HepG2 (cell line): ENCODE measurements at regions not wholly inside any gene's neighbourhood (a gene's known extent, or its start where the extent isn't known, plus 50 kb on each side); places are given as distances from the start of the nearest gene placed in this dataset.

Source experiments
- ATAC-seq: fragments of 200-7000 bp; cut with Tn5 transposase; 3 replicates; pipeline ENCODE4 v1.9.1; 2020; ENCODE audit warnings: mild to moderate bottlenecking, moderate library complexity
- BruUV-seq: library from RNA; stranded (reverse); fragments of 400-500 nt; replicated peaks from 2 replicates; lab custom pipeline; 2021; lab: Mats Ljungman, UMichigan
- CTCF ChIA-PET: fragments of 300-600 bp; formaldehyde crosslinking; extraction: SDS; loops from one replicate; lab custom pipeline; 2021; ENCODE audit warnings: low total read pairs, inconsistent platforms, low intra/inter-chr PET ratio; lab: Yijun Ruan, JAX
- POLR2A ChIA-PET: fragments of 350-600 bp; sonication (Branson Sonifier 250); formaldehyde crosslinking; loops from one replicate; lab custom pipeline; 2020; ENCODE audit warnings: antibody characterized with exemption, inconsistent platforms; lab: Yijun Ruan, JAX
- DNase-seq: peaks from one replicate; pipeline ENCODE4 v3.0.0-alpha.2; 2015; ENCODE audit warnings: low spot score
- FAIRE-seq: peaks from 3 replicates; lab custom pipeline; 2011; peaks lifted over from hg19 to GRCh38; lab: Jason Lieb, UNC
- H2AFZ ChIP-seq: one replicate; pipeline ENCODE4 v1.6.1; 2011; ENCODE audit warnings: low read length, inconsistent platforms
- H3K27ac ChIP-seq: fragments of 300-600 bp; 3 replicates; pipeline ENCODE4 v1.8.0; 2011; ENCODE audit warnings: mixed run types, mild to moderate bottlenecking, mixed read lengths, low read length, inconsistent platforms; ENCODE audit not compliant: insufficient read depth; ENCODE audit errors: extremely low read length
- H3K27me3 ChIP-seq, 2 experiments: fragments of 200-600 bp in 1 of 2; 2 replicates in 1 of 2; 3 replicates in 1 of 2; pipeline versions ENCODE4 v1.6.0 to v1.8.0; 2011; ENCODE audit warnings: low read length in 2 of 2, mild to moderate bottlenecking in 2 of 2, moderate library complexity in 2 of 2, inconsistent platforms in 1 of 2; ENCODE audit not compliant: insufficient read depth in 2 of 2, control insufficient read depth in 1 of 2
- H3K36me3 ChIP-seq, 2 experiments: fragments of 200-600 bp in 1 of 2; replicated peaks in 1 of 2; 2 replicates in 1 of 2; 3 replicates in 1 of 2; pipeline versions ENCODE4 v1.5.1 to v1.8.0; 2011; ENCODE audit warnings: low read length in 2 of 2, inconsistent platforms in 1 of 2; ENCODE audit not compliant: insufficient read depth in 2 of 2, control insufficient read depth in 1 of 2
- H3K4me1 ChIP-seq: 2 replicates; pipeline ENCODE4 v1.5.1; 2012; ENCODE audit warnings: low read length, inconsistent platforms; ENCODE audit not compliant: insufficient read depth
- H3K4me2 ChIP-seq: 2 replicates; pipeline ENCODE4 v1.6.0; 2011; ENCODE audit warnings: low read depth, low read length, inconsistent platforms
- H3K4me3 ChIP-seq, 3 experiments: fragments of 200-600 bp in 1 of 3; sonication (generic), shearing (Covaris generic) in 1 of 3; replicated peaks in 1 of 3; 2 replicates each; pipeline ENCODE4 v1.5.1; 2011 to 2016; ENCODE audit warnings: low read length in 3 of 3, inconsistent platforms in 2 of 3, low read depth in 2 of 3, mild to moderate bottlenecking in 2 of 3, control low read depth in 1 of 3, mixed read lengths in 1 of 3; ENCODE audit not compliant: insufficient read depth in 1 of 3
- H3K79me2 ChIP-seq: one replicate; pipeline ENCODE4 v1.6.1; 2011; ENCODE audit warnings: low read length, inconsistent platforms; ENCODE audit not compliant: insufficient read depth
- H3K9ac ChIP-seq: 2 replicates; pipeline ENCODE4 v1.6.0; 2011; ENCODE audit warnings: mild to moderate bottlenecking, low read depth, low read length, inconsistent platforms; ENCODE audit not compliant: insufficient read depth
- H3K9me3 ChIP-seq: 2 replicates; pipeline ENCODE4 v1.5.1; 2012; ENCODE audit warnings: mild to moderate bottlenecking, low read length
- H4K20me1 ChIP-seq: 2 replicates; pipeline ENCODE4 v1.6.0; 2011; ENCODE audit warnings: inconsistent platforms, mild to moderate bottlenecking, low read length, moderate library complexity; ENCODE audit not compliant: insufficient read depth
- ATF7 ChIP-seq, 2 experiments: fragments of 450-650 bp in 1 of 2; sonication (generic) in 1 of 2; formaldehyde crosslinking in 1 of 2; IDR thresholded peaks; 2 replicates each; pipeline versions ENCODE4 v1.4.0 to v1.6.1; 2016 to 2020; ENCODE audit warnings: antibody characterized with exemption in 1 of 2, mild to moderate bottlenecking in 1 of 2, missing genetic modification reagents in 1 of 2
- ELF4 ChIP-seq: sonication (generic); formaldehyde crosslinking; IDR thresholded peaks from 2 replicates; pipeline ENCODE4 v1.5.0; 2020; ENCODE audit warnings: missing genetic modification reagents, mild to moderate bottlenecking, moderate library complexity, borderline replicate concordance
- SAFB2 ChIP-seq: sonication (generic); formaldehyde crosslinking; IDR thresholded peaks from 2 replicates; pipeline ENCODE4 v1.5.1; 2020; ENCODE audit warnings: missing genetic modification reagents, low read depth, mild to moderate bottlenecking, borderline replicate concordance
- SRSF9 ChIP-seq: fragments of 200-400 bp; formaldehyde crosslinking; IDR thresholded peaks from 2 replicates; pipeline ENCODE4 v1.6.1; 2018; ENCODE audit warnings: borderline replicate concordance, mild to moderate bottlenecking, low read depth, low read length; ENCODE audit not compliant: insufficient read depth, poor library complexity, severe bottlenecking
- TOE1 ChIP-seq: sonication (generic); formaldehyde crosslinking; IDR thresholded peaks from 2 replicates; pipeline ENCODE4 v1.4.0; 2020; ENCODE audit warnings: mild to moderate bottlenecking, missing genetic modification reagents
- ZFP36L1 ChIP-seq: sonication (generic); formaldehyde crosslinking; IDR thresholded peaks from 2 replicates; pipeline ENCODE4 v1.8.0; 2022; ENCODE audit warnings: mild to moderate bottlenecking, missing genetic modification reagents, moderate library complexity
- ZNF326 ChIP-seq: sonication (generic); formaldehyde crosslinking; IDR thresholded peaks from 2 replicates; pipeline ENCODE4 v1.4.0; 2020; ENCODE audit warnings: missing genetic modification reagents, borderline replicate concordance
- ZNF451 ChIP-seq: sonication (generic); formaldehyde crosslinking; IDR thresholded peaks from 2 replicates; pipeline ENCODE4 v1.5.0; 2020; ENCODE audit warnings: mild to moderate bottlenecking, missing genetic modification reagents
- ZNF678 ChIP-seq: sonication (generic); formaldehyde crosslinking; IDR thresholded peaks from 2 replicates; pipeline ENCODE4 v1.4.0; 2020; ENCODE audit warnings: mild to moderate bottlenecking, missing genetic modification reagents
- ZNF749 ChIP-seq: sonication (generic); formaldehyde crosslinking; IDR thresholded peaks from 2 replicates; pipeline ENCODE4 v1.8.0; 2022; ENCODE audit warnings: mild to moderate bottlenecking, missing genetic modification reagents, moderate library complexity, borderline replicate concordance
- WGBS: methylation state at CpG from one replicate; pipeline ENCODE4 v1.1.6; 2017; ENCODE audit warnings: low lambda C conversion rate; 5-methylcytosine and 5-hydroxymethylcytosine counted together
- in situ Hi-C: cut with HindIII; loops from 2 replicates; pipeline ENCODE4 v1.10.0; 2017; ENCODE audit warnings: low pct_unique_long_range_greater_than_20kb; ENCODE audit not compliant: extremely low pct_ligation_motif_present
- intact Hi-C: fragments of 100-400 bp; cut with micrococcal nuclease; formaldehyde crosslinking; loops from one replicate; pipeline ENCODE4 v1.10.0; 2022; ENCODE audit not compliant: unreplicated experiment
- TF ChIP-seq, protein P1 (sequence below): sonication (generic); formaldehyde crosslinking; IDR thresholded peaks from 2 replicates; pipeline ENCODE4 v1.5.0; 2020; ENCODE audit warnings: missing genetic modification reagents
- TF ChIP-seq, protein P2 (sequence below): sonication (generic); formaldehyde crosslinking; IDR thresholded peaks from 2 replicates; pipeline ENCODE4 v1.4.0; 2020; ENCODE audit warnings: missing genetic modification reagents
- TF ChIP-seq, protein P3 (sequence below): sonication (generic); formaldehyde crosslinking; conservative IDR thresholded peaks from 2 replicates; pipeline ENCODE4 v1.4.0; 2020; ENCODE audit warnings: missing genetic modification reagents

DNA sequence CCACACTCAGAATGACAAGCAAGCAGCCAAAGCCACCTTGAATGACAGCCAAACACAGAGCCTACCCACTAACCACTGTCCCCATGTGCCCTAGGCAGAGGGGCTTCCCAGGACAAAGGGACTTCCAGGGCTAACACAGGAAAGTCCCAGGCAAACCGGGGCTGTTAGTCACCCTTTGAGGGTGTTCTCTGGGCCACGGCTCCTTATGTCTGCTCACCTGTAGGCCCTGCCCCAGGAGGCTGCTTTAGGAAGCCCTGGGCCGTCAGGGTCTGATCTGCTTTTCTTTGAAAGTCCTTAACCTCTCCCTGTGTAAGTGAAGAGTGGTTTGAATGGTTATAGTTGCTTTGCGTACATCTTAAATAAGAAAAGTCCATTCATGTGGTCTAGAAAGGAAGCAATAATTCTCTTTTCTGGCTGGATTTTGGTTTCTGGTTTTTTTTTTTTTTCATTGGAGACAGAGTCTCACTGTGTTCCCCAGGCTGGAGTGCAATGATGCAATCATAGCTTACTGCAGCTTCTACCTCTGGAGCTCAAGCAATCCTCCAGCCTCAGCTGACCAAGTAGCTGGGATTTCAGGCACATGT is 161.4 kb downstream of the EFNB2 start:
- in situ Hi-C loops (no loop called here), intact Hi-C loops (no loop called here)
- H3K4me1 ChIP-seq = no peaks in the 10 kb centered on the region
- H3K4me2 ChIP-seq = no peak overlapping the region
- WGBS = 17% methylated on average over 4 of the region's 4 CpGs
- BruUV-seq = no TSS peak
- ChIA-PET CTCF (no interaction called here), POLR2A (no interaction called here)
- no peak for DNase-seq
- TF ChIP-seq ZNF749 (CRISPR knock-in tag) (no peak), ATF7 (IDR thresholded peaks at IDR 0.05) (0 out of 2 replicates have a peak, but pooled peaks have one; percentile 24), ATF7 (CRISPR knock-in tag; IDR thresholded peaks at IDR 0.05) (no peak)
- ATAC-seq = no peak
- H3K36me3 ChIP-seq = no peaks in the 10 kb centered on the region
- no peak overlapping the region for H3K4me3 ChIP-seq
- H3K9ac ChIP-seq = no peak overlapping the region
- H3K9me3 ChIP-seq = no peaks in the 10 kb centered on the region
- H2AFZ ChIP-seq = no peak overlapping the region
- no peaks in the 10 kb centered on the region for H3K79me2 ChIP-seq
- H4K20me1 ChIP-seq = no peaks in the 10 kb centered on the region
- H3K27me3 ChIP-seq = no peaks in the 10 kb centered on the region; a peak in 1 of 5 replicates
- no peak for FAIRE-seq
- H3K27ac ChIP-seq = no peak overlapping the region

DNA sequence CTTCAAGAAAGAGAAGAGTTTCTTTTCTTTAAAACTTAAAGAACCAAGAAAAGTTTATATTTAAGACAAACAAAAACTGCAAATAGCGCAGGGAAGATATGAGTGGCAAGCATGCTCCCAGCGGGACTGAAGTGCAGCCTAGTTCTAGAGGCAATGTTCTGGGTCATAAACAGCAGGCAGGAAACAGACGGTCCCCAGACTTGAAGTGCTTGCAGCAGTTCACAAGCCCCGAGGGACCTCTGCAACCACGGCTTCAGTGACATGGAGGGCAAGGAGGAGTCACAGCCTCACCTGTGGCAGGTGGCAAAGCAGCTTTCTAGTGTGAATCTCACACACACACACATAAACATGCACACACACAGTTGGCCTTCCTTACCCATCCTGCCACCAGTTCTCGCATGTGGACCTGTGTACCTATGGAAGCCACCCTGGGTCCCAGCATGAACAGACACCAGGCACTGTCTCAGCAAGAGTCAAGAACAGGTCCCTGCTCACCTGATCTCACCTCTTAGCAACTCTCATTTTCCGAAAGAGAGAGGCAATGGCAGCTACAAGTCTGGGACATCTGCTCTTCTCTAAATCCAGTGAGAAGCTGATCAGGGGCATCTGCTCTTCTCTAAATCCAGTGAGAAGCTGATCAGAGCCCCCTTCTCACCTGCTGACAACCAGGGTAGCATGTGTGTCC is 162.0 kb downstream of the EFNB2 start:
- BruUV-seq = no TSS peak
- Histone ChIP-seq H3K9ac (no peak overlapping the region), H3K36me3 (no peaks in the 10 kb centered on the region), H3K4me2 (no peak overlapping the region), H2AFZ (no peak overlapping the region)
- no peak for ATAC-seq
- no peak for DNase-seq
- no peak for FAIRE-seq
- POLR2A ChIA-PET = no interaction called here
- no peak for TF ChIP-seq ZNF451 (CRISPR knock-in tag)
- no peak for TF ChIP-seq ZFP36L1 (CRISPR knock-in tag)
- TF ChIP-seq SRSF9 = no peak
- no peak for TF ChIP-seq ELF4 (CRISPR knock-in tag)
- TF ChIP-seq, protein P1, sequence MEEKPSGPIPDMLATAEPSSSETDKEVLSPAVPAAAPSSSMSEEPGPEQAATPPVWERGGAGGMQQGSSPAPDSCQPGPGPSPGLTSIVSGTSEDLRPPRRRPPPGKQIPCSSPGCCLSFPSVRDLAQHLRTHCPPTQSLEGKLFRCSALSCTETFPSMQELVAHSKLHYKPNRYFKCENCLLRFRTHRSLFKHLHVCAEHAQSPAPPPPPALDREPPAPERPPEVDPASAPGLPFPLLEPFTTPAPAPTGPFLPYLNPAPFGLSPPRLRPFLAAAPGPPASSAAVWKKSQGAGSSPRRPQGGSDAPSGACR (CRISPR knock-in tag) = no peak
- no peak for TF ChIP-seq TOE1 (CRISPR knock-in tag)
- no peak for TF ChIP-seq SAFB2 (CRISPR knock-in tag)
- TF ChIP-seq, protein P2, sequence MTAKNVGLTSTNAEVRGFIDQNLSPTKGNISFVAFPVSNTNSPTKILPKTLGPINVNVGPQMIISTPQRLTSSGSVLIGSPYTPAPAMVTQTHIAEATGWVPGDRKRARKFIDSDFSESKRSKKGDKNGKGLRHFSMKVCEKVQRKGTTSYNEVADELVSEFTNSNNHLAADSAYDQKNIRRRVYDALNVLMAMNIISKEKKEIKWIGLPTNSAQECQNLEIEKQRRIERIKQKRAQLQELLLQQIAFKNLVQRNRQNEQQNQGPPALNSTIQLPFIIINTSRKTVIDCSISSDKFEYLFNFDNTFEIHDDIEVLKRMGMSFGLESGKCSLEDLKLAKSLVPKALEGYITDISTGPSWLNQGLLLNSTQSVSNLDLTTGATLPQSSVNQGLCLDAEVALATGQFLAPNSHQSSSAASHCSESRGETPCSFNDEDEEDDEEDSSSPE (CRISPR knock-in tag) = no peak
- TF ChIP-seq ZNF678 (CRISPR knock-in tag) = no peak
- TF ChIP-seq, protein P3, sequence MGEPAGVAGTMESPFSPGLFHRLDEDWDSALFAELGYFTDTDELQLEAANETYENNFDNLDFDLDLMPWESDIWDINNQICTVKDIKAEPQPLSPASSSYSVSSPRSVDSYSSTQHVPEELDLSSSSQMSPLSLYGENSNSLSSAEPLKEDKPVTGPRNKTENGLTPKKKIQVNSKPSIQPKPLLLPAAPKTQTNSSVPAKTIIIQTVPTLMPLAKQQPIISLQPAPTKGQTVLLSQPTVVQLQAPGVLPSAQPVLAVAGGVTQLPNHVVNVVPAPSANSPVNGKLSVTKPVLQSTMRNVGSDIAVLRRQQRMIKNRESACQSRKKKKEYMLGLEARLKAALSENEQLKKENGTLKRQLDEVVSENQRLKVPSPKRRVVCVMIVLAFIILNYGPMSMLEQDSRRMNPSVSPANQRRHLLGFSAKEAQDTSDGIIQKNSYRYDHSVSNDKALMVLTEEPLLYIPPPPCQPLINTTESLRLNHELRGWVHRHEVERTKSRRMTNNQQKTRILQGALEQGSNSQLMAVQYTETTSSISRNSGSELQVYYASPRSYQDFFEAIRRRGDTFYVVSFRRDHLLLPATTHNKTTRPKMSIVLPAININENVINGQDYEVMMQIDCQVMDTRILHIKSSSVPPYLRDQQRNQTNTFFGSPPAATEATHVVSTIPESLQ (CRISPR knock-in tag) = no peak
- no peak for TF ChIP-seq ZNF326 (CRISPR knock-in tag)
- TF ChIP-seq, all 625 proteins: peak for 0
- Histone ChIP-seq H3K9me3 (no peaks in the 10 kb centered on the region), H3K4me1 (no peaks in the 10 kb centered on the region), H3K4me3 (no peak overlapping the region), H3K79me2 (no peaks in the 10 kb centered on the region), H4K20me1 (no peaks in the 10 kb centered on the region), H3K27ac (no peak overlapping the region), H3K27me3 (no peaks in the 10 kb centered on the region; a peak in 1 of 5 replicates)
- 8% methylated on average over 7 of the region's 7 CpGs for WGBS
- in situ Hi-C loops (no loop called here), intact Hi-C loops (no loop called here)
- CTCF ChIA-PET = no interaction called here
